Urinary bladder (tissue), 3 donors: ENCODE measurements at regions not wholly inside any gene's neighbourhood (a gene's known extent, or its start where the extent isn't known, plus 50 kb on each side); places are given as distances from the start of the nearest gene placed in this dataset.

Source experiments
- DNase-seq: peaks from one replicate; pipeline ENCODE4 v3.0.0-alpha.2; 2015; ENCODE audit errors: extremely low spot score
- H3K27ac ChIP-seq: one replicate; pipeline ENCODE4 v1.5.1; 2013; ENCODE audit warnings: low read depth, mild to moderate bottlenecking, moderate library complexity
- H3K36me3 ChIP-seq: one replicate; pipeline ENCODE4 v1.6.1; 2013; ENCODE audit warnings: mild to moderate bottlenecking, moderate library complexity; ENCODE audit not compliant: insufficient read depth
- H3K4me1 ChIP-seq: one replicate; pipeline ENCODE4 v1.6.1; 2013; ENCODE audit warnings: mild to moderate bottlenecking, moderate library complexity; ENCODE audit not compliant: insufficient read depth
- H3K4me3 ChIP-seq: one replicate; pipeline ENCODE4 v1.5.1; 2013; ENCODE audit warnings: low read depth, low read length
- WGBS: extraction: QIAGEN DNeasy Blood & Tissue Kit; methylation state at CpG from one replicate; pipeline ENCODE4 v1.1.7; 2013; 5-methylcytosine and 5-hydroxymethylcytosine counted together
- donor health status: healthy with polysubstance abuse.
- donor health status: healthy.

DNA sequence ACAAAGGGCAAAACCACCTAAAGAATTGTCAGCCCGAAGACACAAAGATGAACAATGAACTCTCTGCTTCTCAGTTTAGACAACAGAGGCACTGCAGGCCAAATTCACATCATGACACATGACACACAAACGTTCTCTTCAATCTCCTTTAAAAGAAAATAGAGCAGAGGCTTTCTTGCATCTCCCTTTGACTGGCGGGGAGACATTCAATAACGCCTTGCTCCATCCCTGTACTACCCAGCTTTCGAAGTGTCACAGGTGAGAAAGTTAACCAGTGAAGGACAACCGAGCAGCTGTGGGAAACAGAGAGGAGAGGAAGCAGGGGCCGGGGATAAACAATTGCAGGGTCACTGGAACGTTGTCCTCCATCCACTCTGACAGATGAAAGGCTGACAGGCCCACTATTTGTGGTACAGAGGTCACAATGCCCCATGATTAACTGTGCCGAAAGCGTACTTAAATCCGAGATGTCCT, 130.8 kb downstream of the PHLDA1 start:
- Histone ChIP-seq H3K36me3 (no peaks in the 10 kb centered on the region), H3K4me1 (no peaks in the 10 kb centered on the region), H3K4me3 (no peak overlapping the region), H3K27ac (no peak overlapping the region)
- no peak for DNase-seq
- WGBS, result 81% methylated on average over 11 of the region's 11 CpGs

DNA sequence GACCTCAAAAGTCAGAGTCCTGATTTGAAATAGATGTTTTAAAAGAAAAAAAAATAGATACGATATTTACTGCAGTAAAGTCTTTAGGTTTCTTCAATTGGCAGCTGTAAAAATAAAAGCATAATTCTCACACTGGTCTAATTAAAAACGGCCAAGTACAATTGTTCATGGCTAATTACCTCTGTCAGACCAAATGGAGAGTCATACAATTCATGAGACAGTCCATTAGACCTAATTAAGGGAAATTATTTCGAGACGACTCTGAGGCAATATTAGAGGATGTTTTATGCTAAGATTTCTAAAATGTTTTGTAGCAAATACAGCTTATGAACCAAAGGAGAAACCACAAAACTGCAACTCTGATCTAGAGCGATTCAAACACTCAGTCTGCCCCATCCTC, 131.3 kb downstream of the PHLDA1 start:
- Histone ChIP-seq H3K4me3 (no peak overlapping the region), H3K27ac (no peak overlapping the region), H3K4me1 (no peaks in the 10 kb centered on the region), H3K36me3 (no peaks in the 10 kb centered on the region)
- DNase-seq, result no peak
- WGBS, result 81% methylated on average over 5 of the region's 5 CpGs

GRCh38 chr12:75894965-75895754, 136.4 kb downstream of the PHLDA1 start:
- Histone ChIP-seq H3K27ac (no peak overlapping the region), H3K36me3 (no peaks in the 10 kb centered on the region), H3K4me3 (no peak overlapping the region), H3K4me1 (no peaks in the 10 kb centered on the region)
- no peak for DNase-seq
- 95% methylated on average over 4 of the region's 4 CpGs for WGBS

DNA sequence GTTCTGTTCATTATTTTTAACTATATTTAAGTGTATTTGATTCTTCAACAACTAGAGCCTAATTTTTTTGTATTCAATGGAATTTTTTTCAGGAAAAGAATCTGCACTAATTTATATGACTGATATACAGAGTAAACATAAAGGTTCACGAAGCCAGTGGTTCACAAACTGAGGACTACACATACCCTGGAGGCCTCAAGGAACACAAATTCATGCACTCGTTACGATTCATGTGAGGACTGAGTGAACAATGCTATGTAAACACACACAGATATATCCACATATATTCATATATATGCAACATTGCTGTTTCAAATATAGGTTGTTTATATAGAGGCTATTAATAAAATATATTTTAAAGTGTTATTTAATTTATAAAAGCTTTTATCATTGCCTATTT, 137.8 kb downstream of the PHLDA1 start:
- Histone ChIP-seq H3K4me3 (no peak overlapping the region), H3K27ac (no peak overlapping the region), H3K36me3 (no peaks in the 10 kb centered on the region), H3K4me1 (no peaks in the 10 kb centered on the region)
- no peak for DNase-seq
- WGBS, result 92% methylated on average over 3 of the region's 3 CpGs

DNA sequence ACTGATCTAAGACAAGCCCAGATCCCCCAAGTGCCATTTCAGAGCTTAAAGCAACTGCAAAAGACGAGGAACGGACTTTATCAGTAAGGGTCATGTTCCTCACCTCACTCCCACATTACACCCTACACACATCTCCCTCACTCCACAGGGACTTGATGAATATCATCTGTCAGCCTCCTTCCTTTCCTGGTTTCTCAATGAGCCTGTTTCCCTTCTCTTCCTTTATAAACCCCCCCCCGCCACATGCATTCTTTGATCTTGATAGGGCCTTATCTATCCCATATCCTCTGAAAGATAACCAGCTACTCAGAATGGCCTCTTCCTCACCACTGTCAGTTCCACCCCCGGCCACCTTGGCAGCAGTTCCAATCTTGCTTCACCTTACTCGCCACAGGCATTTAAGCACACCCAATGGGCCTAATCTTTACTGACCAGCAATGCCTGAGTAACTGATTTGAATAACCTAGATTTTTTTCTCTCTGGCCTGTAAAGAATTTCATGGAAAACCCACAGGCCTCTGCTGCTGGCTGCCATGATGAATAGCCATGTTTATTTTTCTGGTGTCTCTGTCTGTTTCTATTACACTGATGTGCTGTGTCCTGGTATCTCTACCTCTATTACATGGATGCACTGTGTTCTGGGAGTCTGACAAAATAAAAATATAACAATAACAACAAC, 138.7 kb downstream of the PHLDA1 start:
- 65% methylated on average over 4 of the region's 5 CpGs for WGBS

GRCh38 chr12:75891072-75891471, 140.5 kb downstream of the PHLDA1 start:
- Histone ChIP-seq H3K36me3 (no peaks in the 10 kb centered on the region), H3K4me3 (no peak overlapping the region), H3K27ac (no peak overlapping the region), H3K4me1 (no peaks in the 10 kb centered on the region)
- no peak for DNase-seq
- WGBS, result 78% methylated on average over 3 of the region's 3 CpGs

More for the DNA sequence above, 138.7 kb downstream of the PHLDA1 start:
- Histone ChIP-seq H3K27ac (no peak overlapping the region), H3K4me1 (no peaks in the 10 kb centered on the region), H3K4me3 (no peak overlapping the region), H3K36me3 (no peaks in the 10 kb centered on the region)
- DNase-seq, result no peak

DNA sequence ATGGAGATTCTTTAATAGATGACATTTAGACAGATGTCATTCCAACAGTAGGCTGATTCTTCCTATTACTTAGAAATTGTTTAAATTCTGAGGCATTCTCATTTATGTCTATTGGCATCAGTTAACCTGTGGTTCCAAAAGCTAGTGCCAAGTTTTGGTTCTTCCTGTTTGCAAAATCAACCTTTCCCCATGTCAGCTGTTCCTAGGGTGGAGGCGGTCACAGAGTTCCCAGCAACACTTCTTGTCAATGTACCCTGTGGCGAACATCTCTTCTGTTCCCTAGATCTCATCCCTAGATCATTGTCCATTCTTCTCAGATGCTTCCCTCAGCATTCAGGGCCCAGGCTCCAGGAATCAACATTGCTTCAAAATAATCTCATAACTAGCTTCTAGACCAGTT, 140.9 kb downstream of the PHLDA1 start:
- DNase-seq, result no peak
- H3K27ac ChIP-seq, result no peak overlapping the region
- 93% methylated on average over 2 of the region's 2 CpGs for WGBS
- H3K4me1 ChIP-seq, result no peaks in the 10 kb centered on the region
- no peaks in the 10 kb centered on the region for H3K36me3 ChIP-seq
- no peak overlapping the region for H3K4me3 ChIP-seq

DNA sequence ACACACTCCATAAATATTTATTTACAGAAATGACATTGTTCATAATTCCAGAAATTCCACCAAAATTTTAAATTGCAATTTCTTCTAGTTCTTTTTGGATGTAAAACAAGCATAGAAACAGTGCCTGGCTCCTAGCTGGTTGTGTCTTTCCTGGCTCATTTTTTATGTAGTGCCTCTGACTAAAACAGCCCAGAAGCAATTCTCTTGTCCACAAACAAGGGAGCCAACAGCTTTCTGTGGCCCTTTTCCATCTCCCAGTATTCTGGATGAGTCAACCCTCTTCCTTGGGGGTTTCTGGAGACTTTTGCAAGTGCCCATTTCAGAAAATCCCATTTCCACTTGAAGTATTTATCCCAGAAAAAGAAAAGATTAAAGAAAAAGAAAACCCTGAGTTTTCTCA, 141.4 kb downstream of the PHLDA1 start:
- DNase-seq, result no peak
- Histone ChIP-seq H3K27ac (no peak overlapping the region), H3K4me3 (no peak overlapping the region), H3K36me3 (no peaks in the 10 kb centered on the region), H3K4me1 (no peaks in the 10 kb centered on the region)

DNA sequence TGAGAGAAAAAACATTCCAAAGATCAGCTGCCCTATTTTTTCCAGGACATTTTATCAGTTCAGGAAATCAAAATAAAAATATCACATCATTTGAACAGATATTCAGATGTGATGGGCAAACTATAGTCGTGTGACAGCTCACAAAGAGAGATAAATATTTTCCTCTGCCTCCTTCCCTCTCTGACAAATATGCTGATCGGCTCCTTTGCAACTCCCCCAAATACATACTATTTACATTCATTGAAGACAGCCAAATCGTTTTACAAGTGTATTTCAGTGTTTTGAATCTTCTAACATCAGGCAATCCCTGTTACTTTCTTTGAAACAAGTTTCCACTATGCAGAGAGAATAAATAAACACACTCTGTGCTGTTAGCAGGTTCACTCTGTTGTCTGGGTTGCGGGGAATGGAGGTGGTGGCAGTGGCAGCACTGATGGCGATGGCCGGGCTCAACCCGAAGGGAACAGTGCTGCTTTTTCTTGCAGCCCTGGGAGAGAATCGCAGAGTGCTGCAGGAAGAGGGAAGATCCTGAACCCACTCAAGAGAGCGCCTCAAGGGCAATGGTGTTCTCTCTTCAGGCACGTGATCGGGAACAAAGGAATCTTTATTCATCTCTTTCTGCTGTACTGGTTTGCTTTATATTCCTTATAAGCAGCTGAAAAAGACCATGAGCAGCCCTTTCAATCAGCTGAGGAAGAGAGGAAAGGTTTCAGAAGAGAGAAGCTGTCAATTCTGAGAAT, 142.5 kb downstream of the PHLDA1 start:
- Histone ChIP-seq H3K36me3 (no peaks in the 10 kb centered on the region), H3K27ac (no peak overlapping the region), H3K4me3 (no peak overlapping the region), H3K4me1 (no peaks in the 10 kb centered on the region)
- 45% methylated on average over 11 of the region's 11 CpGs for WGBS
- DNase-seq, result no peak

DNA sequence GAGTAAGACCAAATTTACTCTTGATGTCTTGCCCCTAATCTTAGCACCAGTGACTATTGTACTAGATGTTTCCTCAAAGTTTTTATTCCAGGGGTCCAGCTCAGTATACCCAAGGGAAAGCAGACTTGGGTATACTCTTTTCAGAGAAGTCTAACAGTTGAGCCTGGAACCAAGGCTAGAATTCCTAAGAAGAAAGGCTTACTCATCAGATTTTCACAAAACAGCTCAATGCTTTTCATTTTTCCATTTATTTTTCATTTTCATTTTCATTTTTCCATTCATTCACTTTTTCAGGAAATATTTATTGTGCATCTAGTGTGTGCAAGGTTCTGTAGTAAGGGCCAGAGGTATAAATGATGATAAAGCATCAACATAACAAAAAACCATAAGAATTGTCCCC, 143.2 kb downstream of the PHLDA1 start:
- Histone ChIP-seq H3K27ac (no peak overlapping the region), H3K36me3 (no peaks in the 10 kb centered on the region), H3K4me1 (no peaks in the 10 kb centered on the region), H3K4me3 (no peak overlapping the region)
- no peak for DNase-seq

DNA sequence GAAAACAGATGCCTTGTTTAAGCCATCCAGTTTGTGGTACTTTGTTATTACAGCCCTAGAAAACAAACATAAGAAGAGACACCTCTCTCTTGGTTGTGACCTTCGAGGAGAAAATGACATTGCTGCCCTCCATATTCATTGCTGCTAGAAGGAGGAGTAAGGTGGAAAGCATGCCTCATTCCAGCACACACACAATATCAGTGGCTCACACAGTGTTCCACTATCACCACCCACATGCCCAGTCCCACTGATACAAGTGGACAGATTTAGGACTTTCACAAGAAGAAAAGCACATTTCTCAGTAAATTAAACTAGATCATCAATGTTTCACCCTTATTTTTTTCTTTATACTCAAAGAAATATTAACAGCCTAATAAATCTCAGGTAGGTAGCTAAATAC, 143.6 kb downstream of the PHLDA1 start:
- no peaks in the 10 kb centered on the region for H3K36me3 ChIP-seq
- WGBS, result 96% methylated on average over 1 of the region's 1 CpG
- no peak overlapping the region for H3K27ac ChIP-seq
- H3K4me3 ChIP-seq, result no peak overlapping the region
- DNase-seq, result no peak
- H3K4me1 ChIP-seq, result peaks cover 1% of the 10 kb centered on the region

DNA sequence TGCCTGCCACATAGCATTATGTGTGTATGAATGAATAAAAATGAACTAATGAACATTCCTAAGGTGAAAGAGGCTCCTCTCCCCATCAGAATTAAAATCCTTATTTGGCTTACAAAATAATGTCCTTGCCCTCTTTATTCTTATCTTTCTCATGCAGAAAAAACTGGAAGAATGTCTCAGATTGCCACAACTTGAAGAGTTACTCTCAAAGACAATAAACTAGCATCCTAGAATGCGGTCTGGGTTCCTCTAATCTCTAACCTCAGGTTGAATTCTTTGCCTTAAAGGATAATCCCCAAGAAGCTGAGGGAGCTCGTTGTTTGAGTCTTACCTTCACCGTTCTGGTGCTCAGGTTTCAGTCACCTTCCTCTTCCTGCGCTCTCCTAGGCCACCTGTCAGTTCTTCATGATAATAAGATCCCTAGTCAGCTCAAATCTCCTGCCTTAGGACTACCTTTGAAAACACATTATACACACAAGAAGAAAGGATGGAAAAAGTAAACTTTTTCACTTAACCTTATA, 147.1 kb downstream of the PHLDA1 start:
- WGBS, result 88% methylated on average over 4 of the region's 4 CpGs

DNA sequence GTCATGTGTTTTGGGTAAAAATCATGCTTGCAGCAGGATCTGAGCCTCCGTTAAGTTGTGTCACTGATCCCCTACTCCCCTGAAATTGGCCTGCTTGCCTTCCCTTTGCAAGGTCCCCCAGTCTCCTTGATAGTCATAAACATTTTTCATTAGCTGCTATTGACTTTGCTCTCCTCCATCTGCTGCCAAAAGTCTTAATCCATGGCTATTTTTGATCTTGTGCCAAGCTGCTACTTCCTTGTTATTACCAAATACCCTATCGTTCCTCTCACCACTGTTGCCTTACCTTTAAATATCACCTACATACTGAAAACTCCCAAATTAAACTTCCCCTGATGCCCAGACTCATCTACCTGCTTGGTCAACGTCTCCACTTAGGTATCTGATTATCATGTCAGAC, 148.3 kb downstream of the PHLDA1 start:
- peaks cover 1% of the 10 kb centered on the region for H3K4me1 ChIP-seq
- DNase-seq, result no peak
- WGBS, result 74% methylated on average over 3 of the region's 3 CpGs
- H3K36me3 ChIP-seq, result no peaks in the 10 kb centered on the region
- H3K4me3 ChIP-seq, result no peak overlapping the region
- no peak overlapping the region for H3K27ac ChIP-seq

More for the DNA sequence above, 147.1 kb downstream of the PHLDA1 start:
- DNase-seq, result no peak
- Histone ChIP-seq H3K27ac (no peak overlapping the region), H3K36me3 (no peaks in the 10 kb centered on the region), H3K4me1 (peaks cover 1% of the 10 kb centered on the region), H3K4me3 (no peak overlapping the region)

DNA sequence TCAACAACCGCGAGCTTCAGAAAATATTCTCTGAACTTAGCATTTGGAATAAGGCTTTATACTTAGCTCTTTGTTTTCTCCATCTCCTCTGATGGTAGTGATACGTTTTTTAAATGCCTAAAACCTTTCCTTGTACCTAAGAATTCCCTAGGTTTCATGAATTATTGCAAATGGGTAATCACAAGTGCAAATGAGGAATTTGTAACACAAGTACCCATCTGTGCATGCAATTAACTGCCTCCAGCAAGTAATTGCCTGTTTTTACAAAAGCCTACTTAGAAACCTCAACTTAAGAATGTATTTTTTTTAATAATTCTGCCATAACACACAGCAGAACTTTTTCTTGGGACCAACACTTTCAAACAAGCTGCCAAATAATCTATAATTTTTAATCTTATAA, 149.2 kb downstream of the PHLDA1 start:
- DNase-seq, result no peak
- no peaks in the 10 kb centered on the region for H3K36me3 ChIP-seq
- H3K27ac ChIP-seq, result no peak overlapping the region
- H3K4me3 ChIP-seq, result no peak overlapping the region
- 70% methylated on average over 3 of the region's 3 CpGs for WGBS
- peaks cover 1% of the 10 kb centered on the region for H3K4me1 ChIP-seq
